SU-DHL-6 (cell line): ENCODE measurements at regions not wholly inside any gene's neighbourhood (a gene's known extent, or its start where the extent isn't known, plus 50 kb on each side); places are given as distances from the start of the nearest gene placed in this dataset.

Source experiments
- H2AFZ ChIP-seq: fragments of 200-600 bp; sonication (generic); 2 replicates; pipeline ENCODE4 v1.6.1; 2014; ENCODE audit warnings: low read depth, mild to moderate bottlenecking, moderate library complexity, mixed read lengths, antibody characterized with exemption, low read length; ENCODE audit not compliant: severe bottlenecking
- H3F3A ChIP-seq: fragments of 200-600 bp; shearing (Covaris generic); 2 replicates; pipeline ENCODE4 v1.6.0; 2016; ENCODE audit warnings: antibody characterized with exemption, mild to moderate bottlenecking; ENCODE audit not compliant: insufficient read depth
- H3K27ac ChIP-seq: fragments of 200-600 bp; sonication (generic); 2 replicates; pipeline ENCODE4 v1.5.1; 2016; ENCODE audit warnings: low read depth, mild to moderate bottlenecking, low read length, moderate library complexity, mixed read lengths
- H3K27me3 ChIP-seq: fragments of 200-600 bp; sonication (generic), shearing (Covaris generic); 2 replicates; pipeline ENCODE4 v1.6.0; 2014; ENCODE audit warnings: mild to moderate bottlenecking, low read length
- H3K36me3 ChIP-seq: fragments of 200-600 bp; sonication (generic); 2 replicates; pipeline ENCODE4 v1.6.1; 2014; ENCODE audit warnings: mild to moderate bottlenecking, low read length, mixed read lengths
- H3K4me2 ChIP-seq: fragments of 300-600, 200-600 bp; shearing (Covaris generic), sonication (generic); 2 replicates; pipeline ENCODE4 v1.6.0; 2014; ENCODE audit warnings: low read length, low read depth, mild to moderate bottlenecking; ENCODE audit not compliant: poor library complexity, severe bottlenecking
- H3K4me3 ChIP-seq: fragments of 200-600 bp; sonication (generic); 2 replicates; pipeline ENCODE4 v1.5.1; 2014; ENCODE audit warnings: antibody characterized with exemption, low read length, mild to moderate bottlenecking, mixed read lengths; ENCODE audit not compliant: insufficient read depth, poor library complexity, severe bottlenecking
- H3K79me2 ChIP-seq: fragments of 200-600 bp; sonication (generic); 2 replicates; pipeline ENCODE4 v1.6.1; 2014; ENCODE audit warnings: mild to moderate bottlenecking, low read length, moderate library complexity; ENCODE audit not compliant: insufficient read depth
- H3K9ac ChIP-seq: fragments of 200-600 bp; sonication (generic); 2 replicates; pipeline ENCODE4 v1.7.0; 2014; ENCODE audit warnings: mild to moderate bottlenecking, low read length
- H3K9me2 ChIP-seq: fragments of 200-600 bp; sonication (generic); replicated peaks from 2 replicates; pipeline ENCODE4 v1.6.1; 2014; ENCODE audit warnings: low read length; ENCODE audit not compliant: insufficient read depth
- H3K9me3 ChIP-seq: fragments of 200-600 bp; sonication (generic); 2 replicates; pipeline ENCODE4 v1.6.1; 2014; ENCODE audit warnings: low read length, mixed read lengths; ENCODE audit not compliant: insufficient read depth
- H4K20me1 ChIP-seq: fragments of 200-600 bp; sonication (generic); 2 replicates; pipeline ENCODE4 v1.6.1; 2014; ENCODE audit warnings: low read depth, mild to moderate bottlenecking, antibody characterized with exemption, low read length, moderate library complexity, mixed read lengths
- EZH2phosphoT487 ChIP-seq: fragments of 200-600 bp; sonication (generic), shearing (Covaris generic); conservative IDR thresholded peaks from 2 replicates; pipeline ENCODE4 v1.6.1; 2018; ENCODE audit warnings: mild to moderate bottlenecking, antibody characterized with exemption, low read length, moderate library complexity, mixed read lengths
- TF ChIP-seq, protein P1 (sequence below): fragments of 200-600 bp; sonication (generic); IDR thresholded peaks from one replicate; pipeline ENCODE4 v1.5.1; 2017; ENCODE audit warnings: antibody characterized with exemption, mild to moderate bottlenecking, low read length, moderate library complexity; ENCODE audit not compliant: insufficient read depth, poor library complexity, severe bottlenecking

DNA sequence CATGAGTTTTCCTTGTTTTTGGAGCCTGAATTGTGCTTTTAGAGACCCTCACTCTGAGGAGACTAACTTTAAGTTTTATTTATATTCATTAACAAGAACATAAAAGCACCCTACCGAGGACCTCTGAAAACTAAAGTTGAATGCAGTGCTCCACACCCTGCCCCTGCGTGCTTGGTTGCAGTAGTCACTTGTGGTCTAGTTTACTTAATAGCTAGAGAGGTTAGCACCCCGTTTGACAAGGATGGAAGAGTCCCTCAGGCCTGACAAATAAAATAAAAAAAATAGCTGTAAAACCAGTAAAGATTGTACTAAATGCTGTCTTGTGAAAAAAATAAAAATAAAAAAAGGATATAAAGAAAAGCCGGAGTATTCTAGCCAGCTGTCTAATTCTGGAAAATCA lies 395.2 kb downstream of the MTX2 start:
- Histone ChIP-seq H3K36me3 (no peaks in the 10 kb centered on the region), H3F3A (no peaks in the 10 kb centered on the region), H3K27ac (no peak overlapping the region), H4K20me1 (no peaks in the 10 kb centered on the region), H2AFZ (no peak overlapping the region), H3K9ac (no peak overlapping the region), H3K9me2 (no peaks in the 10 kb centered on the region), H3K4me3 (no peak overlapping the region), H3K27me3 (no peaks in the 10 kb centered on the region), H3K9me3 (no peaks in the 10 kb centered on the region), H3K79me2 (no peaks in the 10 kb centered on the region), H3K4me2 (no peak overlapping the region)
- no peak for TF ChIP-seq EZH2phosphoT487
- TF ChIP-seq, protein P1, sequence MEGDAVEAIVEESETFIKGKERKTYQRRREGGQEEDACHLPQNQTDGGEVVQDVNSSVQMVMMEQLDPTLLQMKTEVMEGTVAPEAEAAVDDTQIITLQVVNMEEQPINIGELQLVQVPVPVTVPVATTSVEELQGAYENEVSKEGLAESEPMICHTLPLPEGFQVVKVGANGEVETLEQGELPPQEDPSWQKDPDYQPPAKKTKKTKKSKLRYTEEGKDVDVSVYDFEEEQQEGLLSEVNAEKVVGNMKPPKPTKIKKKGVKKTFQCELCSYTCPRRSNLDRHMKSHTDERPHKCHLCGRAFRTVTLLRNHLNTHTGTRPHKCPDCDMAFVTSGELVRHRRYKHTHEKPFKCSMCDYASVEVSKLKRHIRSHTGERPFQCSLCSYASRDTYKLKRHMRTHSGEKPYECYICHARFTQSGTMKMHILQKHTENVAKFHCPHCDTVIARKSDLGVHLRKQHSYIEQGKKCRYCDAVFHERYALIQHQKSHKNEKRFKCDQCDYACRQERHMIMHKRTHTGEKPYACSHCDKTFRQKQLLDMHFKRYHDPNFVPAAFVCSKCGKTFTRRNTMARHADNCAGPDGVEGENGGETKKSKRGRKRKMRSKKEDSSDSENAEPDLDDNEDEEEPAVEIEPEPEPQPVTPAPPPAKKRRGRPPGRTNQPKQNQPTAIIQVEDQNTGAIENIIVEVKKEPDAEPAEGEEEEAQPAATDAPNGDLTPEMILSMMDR, result no peak

DNA sequence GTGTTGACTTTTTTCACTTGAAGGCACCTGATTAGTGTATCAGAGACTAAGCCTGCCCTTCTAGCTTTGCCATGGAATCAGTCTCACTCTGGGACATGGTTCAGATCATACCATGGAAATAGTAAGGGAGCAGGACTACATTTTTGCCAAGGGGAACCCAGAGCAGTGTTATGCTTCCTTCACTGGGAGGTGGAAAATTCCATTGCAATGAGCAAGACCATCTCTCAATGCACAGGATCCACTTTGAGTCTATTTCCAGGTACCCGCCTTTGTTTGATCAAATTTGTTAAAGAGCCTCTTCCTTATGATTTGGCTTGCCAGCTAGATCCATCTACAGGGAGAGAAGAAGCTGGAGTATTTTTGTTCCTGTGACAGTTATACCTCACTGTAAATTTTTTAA lies 395.8 kb downstream of the MTX2 start:
- Histone ChIP-seq H3K9me2 (no peaks in the 10 kb centered on the region), H3K9ac (no peak overlapping the region), H3F3A (no peaks in the 10 kb centered on the region), H2AFZ (no peak overlapping the region), H4K20me1 (no peaks in the 10 kb centered on the region), H3K36me3 (no peaks in the 10 kb centered on the region), H3K79me2 (no peaks in the 10 kb centered on the region), H3K27ac (no peak overlapping the region), H3K9me3 (no peaks in the 10 kb centered on the region), H3K4me3 (no peak overlapping the region), H3K4me2 (no peak overlapping the region), H3K27me3 (no peaks in the 10 kb centered on the region)
- TF ChIP-seq, protein P1, result no peak
- TF ChIP-seq EZH2phosphoT487, result no peak

DNA sequence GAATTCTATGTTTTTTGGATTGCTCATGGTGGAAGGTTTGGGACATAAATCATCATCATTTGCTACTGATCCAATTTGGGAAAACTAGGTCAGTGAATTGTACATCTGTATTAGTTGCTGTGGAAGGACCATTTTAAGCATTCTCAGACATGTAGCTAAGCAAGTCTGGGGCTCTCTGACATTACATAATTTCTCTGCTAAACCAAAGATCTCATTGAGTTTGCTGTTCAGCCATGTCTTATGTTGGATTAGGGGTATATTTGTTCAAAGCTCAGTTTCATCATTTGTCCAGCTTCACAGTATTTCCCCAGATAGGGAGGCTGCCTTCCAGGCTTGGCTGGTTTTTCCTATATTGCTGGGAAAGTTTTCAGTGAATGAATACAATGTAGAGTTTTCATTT lies 399.7 kb downstream of the MTX2 start:
- no peaks in the 10 kb centered on the region for H3F3A ChIP-seq
- H3K27me3 ChIP-seq, result no peaks in the 10 kb centered on the region
- H2AFZ ChIP-seq, result no peak overlapping the region
- H3K27ac ChIP-seq, result no peak overlapping the region
- no peaks in the 10 kb centered on the region for H3K9me2 ChIP-seq
- H3K4me3 ChIP-seq, result no peak overlapping the region
- no peaks in the 10 kb centered on the region for H4K20me1 ChIP-seq
- no peak overlapping the region for H3K9ac ChIP-seq
- H3K9me3 ChIP-seq, result no peaks in the 10 kb centered on the region
- no peak overlapping the region for H3K4me2 ChIP-seq
- no peak for TF ChIP-seq EZH2phosphoT487
- TF ChIP-seq, protein P1, result no peak
- H3K36me3 ChIP-seq, result no peaks in the 10 kb centered on the region
- H3K79me2 ChIP-seq, result no peaks in the 10 kb centered on the region
